HEK293 (cell line): ENCODE measurements at regions not wholly inside any gene's neighbourhood (a gene's known extent, or its start where the extent isn't known, plus 50 kb on each side); places are given as distances from the start of the nearest gene placed in this dataset.
A peak's percentile ranks its signal among the peaks of the same experiment; 100 is the strongest.

Experiments used
- GLIS1 ChIP-seq: fragments of 450-650 bp; formaldehyde crosslinking; IDR thresholded peaks from 2 replicates; pipeline ENCODE4 v1.5.1; 2016; ENCODE audit warnings: missing biosample characterization, missing genetic modification characterization
- HOXD13 ChIP-seq: sonication (generic); formaldehyde crosslinking; IDR thresholded peaks from 2 replicates; pipeline ENCODE4 v1.8.0; 2022; ENCODE audit warnings: missing genetic modification reagents, borderline replicate concordance
- KLF1 ChIP-seq: fragments of 450-650 bp; formaldehyde crosslinking; IDR thresholded peaks from 2 replicates; pipeline ENCODE4 v1.5.1; 2016; ENCODE audit warnings: missing biosample characterization, missing genetic modification characterization
- KLF7 ChIP-seq: fragments of 450-650 bp; formaldehyde crosslinking; IDR thresholded peaks from 2 replicates; pipeline ENCODE4 v1.5.1; 2016; ENCODE audit warnings: missing biosample characterization, missing genetic modification characterization, borderline replicate concordance
- OSR2 ChIP-seq: fragments of 450-650 bp; formaldehyde crosslinking; IDR thresholded peaks from 2 replicates; pipeline ENCODE4 v1.5.1; 2016; ENCODE audit warnings: missing biosample characterization, missing genetic modification characterization
- SP2 ChIP-seq: fragments of 450-650 bp; formaldehyde crosslinking; IDR thresholded peaks from 2 replicates; pipeline ENCODE4 v1.5.1; 2016; ENCODE audit warnings: missing biosample characterization, missing genetic modification characterization
- TCF7L2 ChIP-seq: IDR thresholded peaks from 2 replicates; pipeline ENCODE4 v1.6.1; 2011; ENCODE audit warnings: low read depth, mild to moderate bottlenecking, inconsistent platforms, low read length, moderate library complexity, borderline replicate concordance
- ZIC2 ChIP-seq: fragments of 450-650 bp; formaldehyde crosslinking; IDR thresholded peaks from 2 replicates; pipeline ENCODE4 v1.5.1; 2016; ENCODE audit warnings: missing biosample characterization, missing genetic modification characterization
- ZNF121 ChIP-seq: fragments of 450-650 bp; formaldehyde crosslinking; IDR thresholded peaks from 2 replicates; pipeline ENCODE4 v1.5.1; 2016; ENCODE audit warnings: missing biosample characterization, missing genetic modification characterization
- ZNF155 ChIP-seq: fragments of 450-650 bp; formaldehyde crosslinking; IDR thresholded peaks from 2 replicates; pipeline ENCODE4 v1.5.1; 2016; ENCODE audit warnings: missing biosample characterization, missing genetic modification characterization
- ZNF221 ChIP-seq: fragments of 450-650 bp; formaldehyde crosslinking; IDR thresholded peaks from 2 replicates; pipeline ENCODE4 v1.5.1; 2017; ENCODE audit warnings: missing biosample characterization, missing genetic modification characterization, borderline replicate concordance
- ZNF239 ChIP-seq: fragments of 450-650 bp; formaldehyde crosslinking; IDR thresholded peaks from 2 replicates; pipeline ENCODE4 v1.5.1; 2016; ENCODE audit warnings: missing biosample characterization, missing genetic modification characterization
- ZNF292 ChIP-seq: fragments of 450-650 bp; formaldehyde crosslinking; IDR thresholded peaks from 2 replicates; pipeline ENCODE4 v1.5.1; 2016; ENCODE audit warnings: low read depth, missing biosample characterization, missing genetic modification characterization, borderline replicate concordance
- ZNF341 ChIP-seq: fragments of 450-650 bp; formaldehyde crosslinking; IDR thresholded peaks from 2 replicates; pipeline ENCODE4; 2016; ENCODE audit warnings: low read depth, missing biosample characterization, missing genetic modification characterization
- ZNF366 ChIP-seq: fragments of 450-650 bp; formaldehyde crosslinking; conservative IDR thresholded peaks from 2 replicates; pipeline ENCODE4 v1.5.1; 2016; ENCODE audit warnings: missing biosample characterization, missing genetic modification characterization
- ZNF404 ChIP-seq: fragments of 450-650 bp; formaldehyde crosslinking; IDR thresholded peaks from 2 replicates; pipeline ENCODE4 v1.5.1; 2017; ENCODE audit warnings: missing biosample characterization, missing genetic modification characterization
- ZNF433 ChIP-seq: fragments of 450-650 bp; formaldehyde crosslinking; IDR thresholded peaks from 2 replicates; pipeline ENCODE4 v1.5.1; 2016; ENCODE audit warnings: missing biosample characterization, missing genetic modification characterization, low read depth
- ZNF473 ChIP-seq: fragments of 450-650 bp; formaldehyde crosslinking; IDR thresholded peaks from 2 replicates; pipeline ENCODE4 v1.5.1; 2017; ENCODE audit warnings: missing biosample characterization, missing genetic modification characterization
- ZNF510 ChIP-seq: fragments of 450-650 bp; formaldehyde crosslinking; IDR thresholded peaks from 2 replicates; pipeline ENCODE4 v1.5.1; 2018; ENCODE audit warnings: mild to moderate bottlenecking, missing genetic modification characterization, missing biosample characterization; ENCODE audit not compliant: insufficient replicate concordance
- ZNF529 ChIP-seq: fragments of 450-650 bp; formaldehyde crosslinking; IDR thresholded peaks from 2 replicates; pipeline ENCODE4 v1.5.1; 2017; ENCODE audit warnings: missing genetic modification characterization, missing biosample characterization; ENCODE audit not compliant: insufficient replicate concordance
- ZNF571 ChIP-seq: fragments of 450-650 bp; formaldehyde crosslinking; IDR thresholded peaks from 2 replicates; pipeline ENCODE4 v1.5.0; 2017; ENCODE audit warnings: missing biosample characterization, missing genetic modification characterization
- ZNF658 ChIP-seq: fragments of 450-650 bp; formaldehyde crosslinking; IDR thresholded peaks from 2 replicates; pipeline ENCODE4; 2016; ENCODE audit warnings: missing biosample characterization, missing genetic modification characterization
- ZNF843 ChIP-seq: fragments of 450-650 bp; formaldehyde crosslinking; IDR thresholded peaks from 2 replicates; pipeline ENCODE4 v1.5.1; 2016; ENCODE audit warnings: missing biosample characterization, missing genetic modification characterization
- TF ChIP-seq, protein P1 (sequence below): fragments of 450-650 bp; formaldehyde crosslinking; IDR thresholded peaks from 2 replicates; pipeline ENCODE4 v1.5.1; 2017; ENCODE audit warnings: missing biosample characterization, missing genetic modification characterization
- TF ChIP-seq, protein P2 (sequence below): fragments of 450-650 bp; formaldehyde crosslinking; IDR thresholded peaks from 2 replicates; pipeline ENCODE4 v1.5.1; 2016; ENCODE audit warnings: missing biosample characterization, missing genetic modification characterization
- TF ChIP-seq, protein P3 (sequence below): fragments of 450-650 bp; formaldehyde crosslinking; IDR thresholded peaks from 2 replicates; pipeline ENCODE4 v1.5.1; 2016; ENCODE audit warnings: missing biosample characterization, missing genetic modification characterization
- TF ChIP-seq, protein P4 (sequence below): fragments of 450-650 bp; formaldehyde crosslinking; conservative IDR thresholded peaks from 2 replicates; pipeline ENCODE4 v1.5.1; 2016; ENCODE audit warnings: low read depth, missing biosample characterization, missing genetic modification characterization
- TF ChIP-seq, protein P5 (sequence below): fragments of 450-650 bp; formaldehyde crosslinking; IDR thresholded peaks from 2 replicates; pipeline ENCODE4 v1.5.1; 2016; ENCODE audit warnings: missing biosample characterization, missing genetic modification characterization

DNA sequence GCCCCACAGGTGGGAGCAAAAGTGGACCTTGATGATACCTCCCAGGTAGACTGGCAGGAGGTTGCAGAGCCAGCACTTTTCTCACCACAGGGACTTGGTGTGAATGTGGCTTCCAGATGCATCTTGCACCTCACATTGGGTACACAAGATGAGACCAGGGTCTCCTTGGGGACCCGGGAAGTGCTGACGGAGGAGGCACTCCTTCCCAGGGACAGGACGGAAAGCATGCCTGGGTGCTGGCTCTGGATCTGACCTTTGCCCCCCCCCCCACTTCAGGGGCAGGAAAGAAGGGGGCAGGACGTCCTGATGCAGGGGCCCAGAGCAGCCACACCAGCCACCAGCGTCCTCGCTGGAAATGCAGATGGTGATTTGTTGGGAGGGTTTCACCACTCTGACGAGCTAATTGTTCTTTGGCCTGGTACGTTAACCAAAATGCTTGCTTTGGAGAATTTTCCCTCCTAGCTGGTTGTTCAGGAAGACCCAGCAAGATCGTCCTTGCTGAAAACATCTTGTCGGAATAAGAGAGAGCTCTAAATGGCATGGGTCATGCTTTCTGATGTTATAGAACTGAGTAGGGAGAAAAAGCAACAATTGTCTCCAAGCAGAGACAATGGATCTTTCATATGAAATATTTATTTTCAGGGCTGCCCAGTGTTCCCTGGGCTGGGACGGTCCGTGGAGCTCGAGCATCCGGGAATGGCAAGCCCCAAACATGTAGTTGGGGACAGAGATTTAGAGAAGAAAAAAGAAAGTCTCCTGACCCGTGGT is 74.4 kb upstream of the PPARA start (continued):
- TF ChIP-seq, protein P1, sequence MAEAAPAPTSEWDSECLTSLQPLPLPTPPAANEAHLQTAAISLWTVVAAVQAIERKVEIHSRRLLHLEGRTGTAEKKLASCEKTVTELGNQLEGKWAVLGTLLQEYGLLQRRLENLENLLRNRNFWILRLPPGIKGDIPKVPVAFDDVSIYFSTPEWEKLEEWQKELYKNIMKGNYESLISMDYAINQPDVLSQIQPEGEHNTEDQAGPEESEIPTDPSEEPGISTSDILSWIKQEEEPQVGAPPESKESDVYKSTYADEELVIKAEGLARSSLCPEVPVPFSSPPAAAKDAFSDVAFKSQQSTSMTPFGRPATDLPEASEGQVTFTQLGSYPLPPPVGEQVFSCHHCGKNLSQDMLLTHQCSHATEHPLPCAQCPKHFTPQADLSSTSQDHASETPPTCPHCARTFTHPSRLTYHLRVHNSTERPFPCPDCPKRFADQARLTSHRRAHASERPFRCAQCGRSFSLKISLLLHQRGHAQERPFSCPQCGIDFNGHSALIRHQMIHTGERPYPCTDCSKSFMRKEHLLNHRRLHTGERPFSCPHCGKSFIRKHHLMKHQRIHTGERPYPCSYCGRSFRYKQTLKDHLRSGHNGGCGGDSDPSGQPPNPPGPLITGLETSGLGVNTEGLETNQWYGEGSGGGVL (tag by site-specific recombination) = peak; percentile 42
- TF ChIP-seq ZNF510 = no peak
- no peak for TF ChIP-seq ZNF571 (tag by site-specific recombination)
- TF ChIP-seq KLF7 = 0 out of 2 replicates have a peak, but pooled peaks have one; percentile 20
- TF ChIP-seq SP2 (tag by site-specific recombination) = no peak
- TF ChIP-seq ZNF433 (tag by site-specific recombination) = no peak
- peak; percentile 43 for TF ChIP-seq ZIC2
- TF ChIP-seq, protein P2, sequence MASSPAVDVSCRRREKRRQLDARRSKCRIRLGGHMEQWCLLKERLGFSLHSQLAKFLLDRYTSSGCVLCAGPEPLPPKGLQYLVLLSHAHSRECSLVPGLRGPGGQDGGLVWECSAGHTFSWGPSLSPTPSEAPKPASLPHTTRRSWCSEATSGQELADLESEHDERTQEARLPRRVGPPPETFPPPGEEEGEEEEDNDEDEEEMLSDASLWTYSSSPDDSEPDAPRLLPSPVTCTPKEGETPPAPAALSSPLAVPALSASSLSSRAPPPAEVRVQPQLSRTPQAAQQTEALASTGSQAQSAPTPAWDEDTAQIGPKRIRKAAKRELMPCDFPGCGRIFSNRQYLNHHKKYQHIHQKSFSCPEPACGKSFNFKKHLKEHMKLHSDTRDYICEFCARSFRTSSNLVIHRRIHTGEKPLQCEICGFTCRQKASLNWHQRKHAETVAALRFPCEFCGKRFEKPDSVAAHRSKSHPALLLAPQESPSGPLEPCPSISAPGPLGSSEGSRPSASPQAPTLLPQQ (tag by site-specific recombination) = no peak
- TF ChIP-seq ZNF658 = no peak
- TF ChIP-seq ZNF292 (tag by site-specific recombination) = no peak
- no peak for TF ChIP-seq TCF7L2
- no peak for TF ChIP-seq ZNF843 (tag by site-specific recombination)
- no peak for TF ChIP-seq ZNF221
- TF ChIP-seq ZNF404 (tag by site-specific recombination) = no peak
- TF ChIP-seq KLF1 (tag by site-specific recombination) = no peak
- TF ChIP-seq ZNF366 (tag by site-specific recombination) = peak; percentile 23; the same call in 1 of the 2 replicates
- TF ChIP-seq ZNF473 (tag by site-specific recombination) = no peak
- TF ChIP-seq, protein P3, sequence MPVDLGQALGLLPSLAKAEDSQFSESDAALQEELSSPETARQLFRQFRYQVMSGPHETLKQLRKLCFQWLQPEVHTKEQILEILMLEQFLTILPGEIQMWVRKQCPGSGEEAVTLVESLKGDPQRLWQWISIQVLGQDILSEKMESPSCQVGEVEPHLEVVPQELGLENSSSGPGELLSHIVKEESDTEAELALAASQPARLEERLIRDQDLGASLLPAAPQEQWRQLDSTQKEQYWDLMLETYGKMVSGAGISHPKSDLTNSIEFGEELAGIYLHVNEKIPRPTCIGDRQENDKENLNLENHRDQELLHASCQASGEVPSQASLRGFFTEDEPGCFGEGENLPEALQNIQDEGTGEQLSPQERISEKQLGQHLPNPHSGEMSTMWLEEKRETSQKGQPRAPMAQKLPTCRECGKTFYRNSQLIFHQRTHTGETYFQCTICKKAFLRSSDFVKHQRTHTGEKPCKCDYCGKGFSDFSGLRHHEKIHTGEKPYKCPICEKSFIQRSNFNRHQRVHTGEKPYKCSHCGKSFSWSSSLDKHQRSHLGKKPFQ (tag by site-specific recombination) = peak; percentile 90
- TF ChIP-seq ZNF155 (tag by site-specific recombination) = no peak
- no peak for TF ChIP-seq HOXD13 (CRISPR knock-in tag)
- TF ChIP-seq ZNF121 (tag by site-specific recombination) = no peak
- TF ChIP-seq ZNF239 (tag by site-specific recombination) = no peak
- TF ChIP-seq ZNF341 = no peak
- TF ChIP-seq OSR2 (tag by site-specific recombination) = no peak
- TF ChIP-seq, protein P4, sequence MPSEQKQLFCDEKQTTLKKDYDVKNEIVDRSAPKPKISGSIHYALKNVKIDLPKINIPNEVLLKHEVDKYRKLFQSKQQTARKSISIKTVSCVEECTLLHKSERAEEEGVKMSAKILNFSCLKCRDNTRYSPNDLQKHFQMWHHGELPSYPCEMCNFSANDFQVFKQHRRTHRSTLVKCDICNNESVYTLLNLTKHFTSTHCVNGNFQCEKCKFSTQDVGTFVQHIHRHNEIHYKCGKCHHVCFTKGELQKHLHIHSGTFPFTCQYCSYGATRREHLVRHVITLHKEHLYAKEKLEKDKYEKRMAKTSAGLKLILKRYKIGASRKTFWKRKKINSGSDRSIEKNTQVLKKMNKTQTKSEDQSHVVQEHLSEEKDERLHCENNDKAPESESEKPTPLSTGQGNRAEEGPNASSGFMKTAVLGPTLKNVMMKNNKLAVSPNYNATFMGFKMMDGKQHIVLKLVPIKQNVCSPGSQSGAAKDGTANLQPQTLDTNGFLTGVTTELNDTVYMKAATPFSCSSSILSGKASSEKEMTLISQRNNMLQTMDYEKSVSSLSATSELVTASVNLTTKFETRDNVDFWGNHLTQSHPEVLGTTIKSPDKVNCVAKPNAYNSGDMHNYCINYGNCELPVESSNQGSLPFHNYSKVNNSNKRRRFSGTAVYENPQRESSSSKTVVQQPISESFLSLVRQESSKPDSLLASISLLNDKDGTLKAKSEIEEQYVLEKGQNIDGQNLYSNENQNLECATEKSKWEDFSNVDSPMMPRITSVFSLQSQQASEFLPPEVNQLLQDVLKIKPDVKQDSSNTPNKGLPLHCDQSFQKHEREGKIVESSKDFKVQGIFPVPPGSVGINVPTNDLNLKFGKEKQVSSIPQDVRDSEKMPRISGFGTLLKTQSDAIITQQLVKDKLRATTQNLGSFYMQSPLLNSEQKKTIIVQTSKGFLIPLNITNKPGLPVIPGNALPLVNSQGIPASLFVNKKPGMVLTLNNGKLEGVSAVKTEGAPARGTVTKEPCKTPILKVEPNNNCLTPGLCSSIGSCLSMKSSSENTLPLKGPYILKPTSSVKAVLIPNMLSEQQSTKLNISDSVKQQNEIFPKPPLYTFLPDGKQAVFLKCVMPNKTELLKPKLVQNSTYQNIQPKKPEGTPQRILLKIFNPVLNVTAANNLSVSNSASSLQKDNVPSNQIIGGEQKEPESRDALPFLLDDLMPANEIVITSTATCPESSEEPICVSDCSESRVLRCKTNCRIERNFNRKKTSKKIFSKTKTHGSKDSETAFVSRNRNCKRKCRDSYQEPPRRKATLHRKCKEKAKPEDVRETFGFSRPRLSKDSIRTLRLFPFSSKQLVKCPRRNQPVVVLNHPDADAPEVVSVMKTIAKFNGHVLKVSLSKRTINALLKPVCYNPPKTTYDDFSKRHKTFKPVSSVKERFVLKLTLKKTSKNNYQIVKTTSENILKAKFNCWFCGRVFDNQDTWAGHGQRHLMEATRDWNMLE (tag by site-specific recombination) = no peak
- TF ChIP-seq ZNF529 (tag by site-specific recombination) = no peak
- TF ChIP-seq, protein P5, sequence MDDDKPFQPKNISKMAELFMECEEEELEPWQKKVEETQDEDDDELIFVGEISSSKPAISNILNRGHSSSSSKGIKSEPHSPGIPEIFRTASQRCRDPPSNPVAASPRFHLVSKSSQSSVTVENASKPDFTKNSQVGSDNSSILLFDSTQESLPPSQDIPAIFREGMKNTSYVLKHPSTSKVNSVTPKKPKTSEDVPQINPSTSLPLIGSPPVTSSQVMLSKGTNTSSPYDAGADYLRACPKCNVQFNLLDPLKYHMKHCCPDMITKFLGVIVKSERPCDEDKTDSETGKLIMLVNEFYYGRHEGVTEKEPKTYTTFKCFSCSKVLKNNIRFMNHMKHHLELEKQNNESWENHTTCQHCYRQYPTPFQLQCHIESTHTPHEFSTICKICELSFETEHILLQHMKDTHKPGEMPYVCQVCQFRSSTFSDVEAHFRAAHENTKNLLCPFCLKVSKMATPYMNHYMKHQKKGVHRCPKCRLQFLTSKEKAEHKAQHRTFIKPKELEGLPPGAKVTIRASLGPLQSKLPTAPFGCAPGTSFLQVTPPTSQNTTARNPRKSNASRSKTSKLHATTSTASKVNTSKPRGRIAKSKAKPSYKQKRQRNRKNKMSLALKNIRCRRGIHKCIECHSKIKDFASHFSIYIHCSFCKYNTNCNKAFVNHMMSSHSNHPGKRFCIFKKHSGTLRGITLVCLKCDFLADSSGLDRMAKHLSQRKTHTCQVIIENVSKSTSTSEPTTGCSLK (tag by site-specific recombination) = no peak
- peak; percentile 79 for TF ChIP-seq GLIS1
